NCI-H2196 (cell line): ENCODE measurements at regions not wholly inside any gene's neighbourhood (a gene's known extent, or its start where the extent isn't known, plus 50 kb on each side); places are given as distances from the start of the nearest gene placed in this dataset.

ENCODE experiments used
- DNase-seq: peaks from one replicate; lab custom pipeline; 2025; ENCODE audit not compliant: unreplicated experiment; lab: John Stamatoyannopoulos, UW

GRCh38 chr14:51473351-51473750 lies 178.4 kb upstream of the FRMD6 start:
- no peak for DNase-seq

DNA sequence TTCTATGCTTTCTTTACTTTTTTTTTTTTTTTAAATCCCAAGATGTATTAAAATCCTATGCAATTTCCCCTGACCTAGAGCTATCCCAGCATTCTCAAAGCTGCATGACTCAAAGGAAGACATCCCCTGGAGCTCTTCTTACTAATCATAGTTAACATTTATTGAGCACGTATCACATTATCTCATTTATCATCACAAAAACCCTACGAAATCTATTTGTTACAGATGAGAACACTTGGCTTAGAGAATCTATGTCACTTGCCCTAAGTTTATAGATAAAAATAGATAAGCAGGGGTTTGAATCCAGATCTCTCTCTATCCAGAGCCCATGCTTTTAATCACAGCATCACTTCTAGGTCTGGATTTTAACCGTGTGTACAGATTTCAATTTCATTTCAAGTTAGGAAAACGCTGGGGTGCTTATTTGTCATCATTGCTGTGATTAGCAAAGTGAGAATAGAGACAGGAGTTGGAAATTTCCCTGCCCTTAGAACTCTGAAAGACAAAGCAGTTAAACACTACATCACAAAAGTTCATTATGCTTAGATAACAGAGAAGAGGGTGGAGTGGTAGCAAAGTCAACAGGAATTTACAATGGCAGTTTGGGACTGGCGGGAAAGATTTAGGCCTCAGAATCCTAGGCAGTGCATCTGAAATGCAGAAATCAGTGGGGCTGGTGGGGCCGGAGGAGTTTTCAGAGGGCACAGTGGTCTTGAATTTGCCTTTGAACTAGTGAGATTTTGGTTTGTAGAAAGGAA lies 177.7 kb upstream of the FRMD6 start:
- DNase-seq: no peak

- DNase-seq: no peak
These were observed 176.9 kb upstream of the FRMD6 start for GRCh38 chr14:51474854-51475253.

- no peak for DNase-seq
These were observed 173.5 kb upstream of the FRMD6 start for GRCh38 chr14:51478175-51478621.

GRCh38 chr14:51479584-51480325 lies 172.0 kb upstream of the FRMD6 start:
- no peak for DNase-seq

- DNase-seq: no peak
These were observed 170.1 kb upstream of the FRMD6 start for GRCh38 chr14:51481643-51482042.

GRCh38 chr14:51482102-51482501 lies 169.6 kb upstream of the FRMD6 start:
- no peak for DNase-seq

GRCh38 chr14:51484485-51484884 lies 167.2 kb upstream of the FRMD6 start:
- no peak for DNase-seq

DNA sequence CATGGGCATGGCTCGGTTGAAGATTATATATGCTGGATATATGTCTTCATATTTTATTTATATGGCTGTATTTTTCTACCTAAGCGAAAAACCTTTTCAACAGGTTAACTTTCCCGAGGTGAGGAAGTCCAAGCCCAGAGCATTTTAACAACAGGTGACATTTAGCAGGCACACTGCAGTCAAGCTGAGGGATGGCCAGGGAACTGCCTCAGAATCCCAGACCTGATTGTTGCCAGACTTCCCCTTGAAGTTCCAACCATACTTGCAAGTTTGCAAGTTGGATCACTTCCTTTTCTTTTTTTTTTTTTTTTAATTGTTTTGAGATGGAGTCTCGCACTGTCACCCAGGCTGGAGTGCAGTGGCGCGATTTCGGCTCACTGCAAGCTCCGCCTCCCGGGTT lies 166.0 kb upstream of the FRMD6 start:
- no peak for DNase-seq

DNA sequence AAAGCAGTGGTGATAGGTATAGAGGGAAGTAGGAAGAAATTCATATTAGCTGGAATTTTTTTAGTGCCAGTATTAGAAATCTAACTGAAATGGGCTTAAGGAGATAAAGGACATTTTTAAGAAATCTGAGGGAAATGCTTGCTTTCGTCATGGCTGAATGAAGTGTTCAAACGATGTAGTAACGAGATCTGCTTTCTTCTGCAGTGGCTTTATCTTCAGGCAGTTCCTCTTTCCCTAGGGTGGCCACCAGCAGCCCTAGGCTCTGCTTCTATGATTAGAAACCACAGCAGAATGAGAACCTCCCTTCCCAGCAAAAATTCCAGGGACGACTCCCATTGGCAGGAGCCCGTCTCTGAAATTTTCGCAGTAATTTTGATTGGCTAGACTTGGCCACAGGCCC lies 163.9 kb upstream of the FRMD6 start:
- DNase-seq: no peak

DNA sequence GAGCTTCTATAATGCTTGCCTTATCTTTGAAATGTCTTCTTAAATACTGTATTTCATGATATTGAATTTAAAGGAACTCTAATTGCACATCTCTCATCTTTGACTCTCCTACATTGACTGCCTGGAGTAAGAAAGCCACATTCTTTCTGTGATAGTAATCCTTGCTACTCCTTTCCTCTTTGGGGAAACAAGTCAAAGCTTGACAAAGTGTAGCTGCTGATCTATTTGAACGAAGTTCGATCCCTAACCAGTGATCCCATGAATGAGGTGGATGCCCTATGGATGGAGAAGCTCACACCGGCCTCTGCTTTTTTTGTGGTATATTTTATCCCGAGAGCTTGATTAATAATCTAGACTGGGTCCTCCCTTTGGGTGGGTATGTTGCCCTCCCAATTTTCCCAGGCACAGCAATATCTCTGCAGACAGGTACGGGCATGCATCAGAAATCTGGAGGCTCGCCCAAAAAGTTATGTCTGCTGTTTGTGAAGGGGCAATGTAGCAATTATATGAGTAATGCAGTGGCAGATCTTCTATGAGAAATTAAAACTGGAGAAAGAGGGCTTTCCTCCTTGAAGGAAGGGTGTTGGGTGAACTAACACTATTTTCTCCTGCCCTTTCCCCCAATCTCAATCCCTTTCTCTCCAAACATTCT lies 163.0 kb upstream of the FRMD6 start:
- no peak for DNase-seq

- DNase-seq: no peak
These were observed 161.5 kb upstream of the FRMD6 start for GRCh38 chr14:51490205-51490604.

- DNase-seq: no peak
These were observed 160.6 kb upstream of the FRMD6 start for GRCh38 chr14:51491036-51491545.

GRCh38 chr14:51491776-51492175 lies 159.9 kb upstream of the FRMD6 start:
- no peak for DNase-seq

DNA sequence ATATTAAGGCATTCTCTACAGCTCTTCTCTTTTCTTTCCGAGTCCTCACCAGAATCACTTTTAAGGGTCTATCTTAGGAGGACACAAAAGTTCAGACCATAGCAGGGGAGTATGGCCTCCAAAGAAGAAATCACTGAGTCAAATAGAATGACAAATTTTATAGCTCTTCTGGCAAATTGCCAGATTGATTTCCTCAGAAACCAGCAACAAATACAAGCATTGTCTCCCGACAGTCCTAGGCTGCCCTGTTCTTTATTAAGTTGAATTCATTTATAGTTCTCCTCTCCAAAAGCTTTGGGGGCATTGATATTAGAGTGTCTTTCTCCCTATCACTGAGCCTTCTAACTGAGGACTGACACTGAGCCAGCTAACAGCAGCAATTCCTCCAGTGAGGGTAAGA lies 156.4 kb upstream of the FRMD6 start:
- DNase-seq: no peak

DNA sequence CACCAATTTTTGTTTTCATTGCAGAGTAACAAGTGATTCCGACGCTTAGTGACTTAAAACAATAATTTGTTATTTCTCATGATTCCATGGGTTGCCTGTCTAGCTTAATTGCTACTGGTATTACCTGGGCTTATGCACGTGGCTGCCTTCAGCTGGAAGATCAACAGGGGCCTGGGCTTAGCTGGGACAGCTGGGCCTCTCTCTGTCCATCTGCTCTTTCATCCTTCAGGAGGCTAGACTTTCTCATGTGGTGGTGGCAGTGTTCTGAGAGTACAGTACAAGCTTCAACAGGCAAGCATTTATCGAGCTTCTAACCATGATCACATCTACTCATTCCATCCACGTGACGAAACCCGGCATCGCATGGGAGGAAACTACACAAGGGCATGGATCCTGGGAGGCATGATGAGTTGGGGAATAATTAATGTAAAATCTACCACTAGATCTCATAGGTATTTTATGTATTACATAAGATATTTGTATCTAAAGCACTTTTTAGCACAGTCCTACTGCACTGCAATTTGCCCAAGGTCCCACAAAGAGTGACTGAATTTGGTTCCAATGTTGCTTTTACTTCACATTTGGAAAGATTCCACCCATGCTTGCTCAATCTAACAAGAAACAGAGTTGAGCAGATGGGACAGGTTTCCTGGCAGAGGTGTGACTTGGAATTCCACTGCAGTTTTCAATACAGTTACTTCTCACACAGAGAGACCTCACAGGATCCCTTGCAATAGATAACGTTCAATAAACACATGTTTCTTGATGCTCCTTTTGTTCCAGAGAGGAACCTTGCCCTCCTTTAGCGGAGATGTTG lies 153.1 kb upstream of the FRMD6 start:
- DNase-seq: no peak

GRCh38 chr14:51500776-51501175 lies 150.9 kb upstream of the FRMD6 start:
- no peak for DNase-seq

DNA sequence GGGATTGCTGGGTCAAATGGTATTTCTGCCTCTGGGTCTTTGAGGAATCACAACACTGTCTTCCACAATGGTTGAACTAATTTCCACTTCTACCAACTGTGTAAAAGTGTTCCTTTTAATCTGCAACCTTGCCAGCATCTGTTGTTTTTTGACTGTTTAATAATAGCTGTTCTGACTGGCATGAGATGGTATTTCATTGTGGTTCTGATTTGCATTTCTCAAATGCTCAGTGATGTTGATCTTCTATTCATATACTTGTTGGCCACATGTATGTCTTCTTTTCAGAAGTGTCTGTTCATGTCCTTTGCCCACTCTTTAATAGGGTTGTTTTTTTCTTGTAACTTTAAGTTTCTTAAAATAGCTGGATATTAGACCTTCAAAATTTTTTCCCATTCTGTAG lies 150.0 kb upstream of the FRMD6 start:
- DNase-seq: no peak

DNA sequence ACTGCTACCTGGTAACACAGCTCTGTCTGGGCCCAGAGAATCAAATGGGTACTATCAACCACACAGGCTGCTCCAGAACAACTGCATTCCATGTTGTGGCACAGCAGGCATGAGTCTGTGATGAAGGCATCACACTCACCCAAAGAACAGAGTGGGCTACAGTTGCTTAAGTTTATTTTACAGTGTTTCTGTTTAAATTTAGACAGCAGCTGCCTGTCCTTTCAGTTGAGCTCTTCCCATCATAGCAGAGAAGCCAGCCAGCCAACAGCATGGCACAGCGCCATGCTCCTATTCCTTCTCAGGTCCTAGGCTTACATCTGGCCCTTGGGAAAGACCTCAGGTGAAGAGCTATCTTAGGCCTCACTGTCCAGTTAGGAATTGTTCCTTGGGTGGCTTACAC lies 147.0 kb upstream of the FRMD6 start:
- no peak for DNase-seq

GRCh38 chr14:51507511-51507905 lies 144.2 kb upstream of the FRMD6 start:
- DNase-seq: no peak

DNA sequence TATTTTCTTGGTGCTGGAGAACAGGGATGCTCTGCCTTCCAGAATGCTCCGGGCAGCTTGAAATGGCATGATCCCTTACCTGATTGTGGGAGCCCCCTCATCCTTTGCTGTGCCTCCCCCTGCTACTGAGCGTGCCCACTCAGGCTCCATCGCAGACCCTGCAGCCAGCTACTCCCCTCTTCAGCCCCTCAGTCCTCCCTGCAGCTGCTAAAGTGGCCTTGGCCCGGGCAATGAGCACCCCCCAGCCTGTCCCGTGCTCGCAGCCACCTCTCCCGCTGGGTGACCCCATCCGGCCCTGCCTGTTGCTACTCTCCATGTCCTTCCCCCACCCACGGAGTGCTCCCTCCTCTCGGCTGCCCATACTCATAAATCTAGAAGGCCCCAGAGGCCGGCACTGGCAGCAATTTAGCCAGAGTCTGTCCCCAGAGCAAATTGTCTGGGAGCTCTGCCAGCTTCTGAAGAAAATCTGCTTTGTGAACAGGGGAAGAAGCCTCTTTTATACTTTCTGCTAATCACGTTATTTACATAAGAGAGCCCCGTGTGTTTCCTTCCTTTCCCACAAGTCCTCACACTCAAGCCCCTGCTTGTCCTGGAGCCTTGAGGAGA lies 143.7 kb upstream of the FRMD6 start:
- DNase-seq: no peak
